Right cardiac atrium (tissue), 5 donors: ENCODE measurements at regions not wholly inside any gene's neighbourhood (a gene's known extent, or its start where the extent isn't known, plus 50 kb on each side); places are given as distances from the start of the nearest gene placed in this dataset.

Source experiments
- ATAC-seq, 2 donors: fragments of 200-7000 bp; cut with Tn5 transposase; one replicate each; pipeline versions ENCODE4 v1.8.0 to v1.9.1; 2020; ENCODE audit warnings: moderate library complexity in 2 of 2, mild to moderate bottlenecking in 1 of 2
- DNase-seq, 3 donors: peaks; one replicate each; pipeline ENCODE4 v3.0.0-alpha.2; 2020
- H3K27ac ChIP-seq: one replicate; pipeline ENCODE4 v1.5.1; 2013; ENCODE audit warnings: mild to moderate bottlenecking, low read length, control low read depth, moderate library complexity
- H3K27me3 ChIP-seq: one replicate; pipeline ENCODE4 v1.6.1; 2013; ENCODE audit not compliant: control insufficient read depth, insufficient read depth
- H3K4me1 ChIP-seq: one replicate; pipeline ENCODE4 v1.6.1; 2013; ENCODE audit warnings: low read length; ENCODE audit not compliant: control insufficient read depth, insufficient read depth
- H3K4me3 ChIP-seq: one replicate; pipeline ENCODE4 v1.5.1; 2013; ENCODE audit warnings: low read length, control low read depth
- H3K9me3 ChIP-seq: one replicate; pipeline ENCODE4 v1.6.1; 2013; ENCODE audit warnings: low read length; ENCODE audit not compliant: control insufficient read depth
- WGBS: extraction: QIAGEN DNeasy Blood & Tissue Kit; methylation state at CpG from one replicate; pipeline ENCODE4 v1.1.7; 2013; 5-methylcytosine and 5-hydroxymethylcytosine counted together
- intact Hi-C, 4 donors: fragments of 100-400 bp; cut with DNase I; formaldehyde crosslinking; loops; one replicate each; pipeline versions ENCODE4 v1.11.0 to v1.14.0; 2022 to 2023
- donor health status: healthy with polysubstance abuse.
- donor health status: DM: no; HTN: yes; CAD: no.
- donor health status: DM: no; HTN: no; CAD: no.
- donor health status: DM: no; HTN: yes; CAD: no; lungs with severe emphysema.
- donor health status: DM: yes; HTN: yes; CAD: no.

- no peak for ATAC-seq
- no peak overlapping the region for H3K27ac ChIP-seq
- DNase-seq, result no peak
- intact Hi-C loops, result no loop called here
- no peak overlapping the region for H3K4me3 ChIP-seq
- H3K27me3 ChIP-seq, result no peaks in the 10 kb centered on the region
- H3K9me3 ChIP-seq, result no peaks in the 10 kb centered on the region
- H3K4me1 ChIP-seq, result no peaks in the 10 kb centered on the region
These were observed 562.0 kb upstream of the TNP1 start for GRCh38 chr2:217421834-217422233.

GRCh38 chr2:217420854-217421253 lies 561.0 kb upstream of the TNP1 start:
- DNase-seq, result no peak
- WGBS, result 67% methylated on average over 4 of the region's 4 CpGs
- H3K4me1 ChIP-seq, result no peaks in the 10 kb centered on the region

DNA sequence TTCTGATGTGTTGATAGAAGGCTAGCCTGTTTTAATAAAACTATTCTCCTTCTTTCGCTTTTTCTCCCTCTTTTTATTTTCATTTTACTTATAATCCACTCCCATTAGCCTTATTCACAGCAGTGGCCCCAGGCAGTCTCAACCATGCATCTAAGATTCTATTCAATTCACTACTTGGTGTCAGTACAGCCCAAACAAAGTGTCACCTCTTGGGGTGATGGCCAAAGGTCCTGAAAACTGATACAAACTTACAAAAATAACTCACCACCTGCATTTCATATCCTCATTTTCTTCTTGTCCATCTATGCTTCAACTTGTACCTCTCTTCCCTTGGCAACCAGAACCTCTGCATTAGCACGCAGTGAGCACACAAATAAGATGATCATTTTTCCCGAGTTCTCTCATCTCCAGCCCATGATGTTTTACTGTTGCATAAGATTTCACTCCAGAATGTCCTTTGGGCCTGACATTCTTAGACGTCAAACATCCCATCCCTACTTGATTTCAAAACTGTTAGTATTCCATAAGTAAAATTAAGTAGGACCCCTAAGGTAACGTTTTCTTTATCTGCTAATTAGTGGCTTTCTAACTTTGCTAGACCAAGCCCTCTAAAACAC lies 559.3 kb upstream of the TNP1 start:
- ATAC-seq, result no peak
- H3K27ac ChIP-seq, result no peak overlapping the region
- 85% methylated on average over 5 of the region's 5 CpGs for WGBS

More at GRCh38 chr2:217420854-217421253, 561.0 kb upstream of the TNP1 start:
- intact Hi-C loops, result no loop called here
- Histone ChIP-seq H3K27ac (no peak overlapping the region), H3K27me3 (no peaks in the 10 kb centered on the region), H3K9me3 (no peaks in the 10 kb centered on the region), H3K4me3 (no peak overlapping the region)
- ATAC-seq, result no peak

GRCh38 chr2:217418544-217418943 lies 558.7 kb upstream of the TNP1 start:
- intact Hi-C loops, result no loop called here
- no peak overlapping the region for H3K4me3 ChIP-seq
- H3K27me3 ChIP-seq, result no peaks in the 10 kb centered on the region
- H3K27ac ChIP-seq, result no peak overlapping the region
- H3K4me1 ChIP-seq, result no peaks in the 10 kb centered on the region
- ATAC-seq (no peak), DNase-seq (no peak)
- H3K9me3 ChIP-seq, result no peaks in the 10 kb centered on the region
- 73% methylated on average over 3 of the region's 3 CpGs for WGBS

More for the DNA sequence above, 559.3 kb upstream of the TNP1 start:
- no peak for DNase-seq
- no peaks in the 10 kb centered on the region for H3K4me1 ChIP-seq
- no peaks in the 10 kb centered on the region for H3K9me3 ChIP-seq
- intact Hi-C loops, result no loop called here
- H3K4me3 ChIP-seq, result no peak overlapping the region
- H3K27me3 ChIP-seq, result no peaks in the 10 kb centered on the region

DNA sequence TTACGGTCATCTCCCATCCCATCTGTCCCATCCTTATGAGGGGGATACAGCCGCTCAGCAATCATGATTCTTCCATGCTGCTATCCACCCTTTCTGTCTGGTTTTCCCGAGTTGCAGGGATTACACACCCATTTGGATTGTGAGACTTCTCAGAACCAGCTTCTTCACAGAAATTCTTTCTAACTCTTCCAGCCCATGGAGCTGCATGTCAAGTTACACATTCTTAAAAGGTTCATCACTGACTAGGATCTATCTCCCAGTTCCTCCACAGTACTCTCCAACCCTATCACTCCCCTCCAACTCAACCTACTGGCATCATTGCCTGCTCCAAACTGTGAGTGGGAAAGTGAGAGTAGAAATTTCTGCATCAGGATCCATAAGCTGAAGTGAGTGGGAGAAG lies 558.2 kb upstream of the TNP1 start:
- WGBS, result 93% methylated on average over 3 of the region's 3 CpGs
- no peak overlapping the region for H3K27ac ChIP-seq
- DNase-seq (no peak), ATAC-seq (no peak)
- H3K27me3 ChIP-seq, result no peaks in the 10 kb centered on the region
- intact Hi-C loops, result no loop called here
- no peaks in the 10 kb centered on the region for H3K4me1 ChIP-seq
- no peaks in the 10 kb centered on the region for H3K9me3 ChIP-seq
- no peak overlapping the region for H3K4me3 ChIP-seq

- intact Hi-C loops, result no loop called here
- ATAC-seq, result no peak
- Histone ChIP-seq H3K27ac (no peak overlapping the region), H3K4me3 (no peak overlapping the region), H3K9me3 (no peaks in the 10 kb centered on the region), H3K4me1 (peaks cover 3% of the 10 kb centered on the region), H3K27me3 (no peaks in the 10 kb centered on the region)
- no peak for DNase-seq
These were observed 557.7 kb upstream of the TNP1 start for GRCh38 chr2:217417536-217417935.

GRCh38 chr2:217415316-217415715 lies 555.5 kb upstream of the TNP1 start:
- ATAC-seq (no peak), DNase-seq (no peak)
- no peak overlapping the region for H3K4me3 ChIP-seq
- intact Hi-C loops, result no loop called here
- WGBS, result 85% methylated on average over 1 of the region's 1 CpG
- H3K27me3 ChIP-seq, result no peaks in the 10 kb centered on the region
- no peaks in the 10 kb centered on the region for H3K9me3 ChIP-seq
- no peak overlapping the region for H3K27ac ChIP-seq
- H3K4me1 ChIP-seq, result peaks cover 8% of the 10 kb centered on the region

- H3K4me1 ChIP-seq, result peaks cover 8% of the 10 kb centered on the region
- H3K27me3 ChIP-seq, result no peaks in the 10 kb centered on the region
- H3K9me3 ChIP-seq, result no peaks in the 10 kb centered on the region
- 80% methylated on average over 4 of the region's 4 CpGs for WGBS
- no peak overlapping the region for H3K27ac ChIP-seq
- no peak overlapping the region for H3K4me3 ChIP-seq
- intact Hi-C loops, result no loop called here
- no peak for DNase-seq
- ATAC-seq, result no peak
These were observed 554.6 kb upstream of the TNP1 start for GRCh38 chr2:217414429-217414828.

- no peak for ATAC-seq
- Histone ChIP-seq H3K9me3 (no peaks in the 10 kb centered on the region), H3K27me3 (no peaks in the 10 kb centered on the region), H3K4me1 (peaks cover 8% of the 10 kb centered on the region), H3K4me3 (no peak overlapping the region), H3K27ac (no peak overlapping the region)
- WGBS, result 66% methylated on average over 5 of the region's 5 CpGs
- intact Hi-C loops, result no loop called here
- DNase-seq, result no peak
These were observed 553.3 kb upstream of the TNP1 start for GRCh38 chr2:217413193-217413592.

GRCh38 chr2:217412721-217413120 lies 552.9 kb upstream of the TNP1 start:
- Histone ChIP-seq H3K27ac (no peak overlapping the region), H3K9me3 (no peaks in the 10 kb centered on the region), H3K4me1 (peaks cover 8% of the 10 kb centered on the region), H3K27me3 (no peaks in the 10 kb centered on the region), H3K4me3 (no peak overlapping the region)
- 39% methylated on average over 4 of the region's 4 CpGs for WGBS
- peak in 1 of 3 donors; percentile 60 for DNase-seq
- ATAC-seq, result peak; percentile 50 to 75
- intact Hi-C loops, result no loop called here

DNA sequence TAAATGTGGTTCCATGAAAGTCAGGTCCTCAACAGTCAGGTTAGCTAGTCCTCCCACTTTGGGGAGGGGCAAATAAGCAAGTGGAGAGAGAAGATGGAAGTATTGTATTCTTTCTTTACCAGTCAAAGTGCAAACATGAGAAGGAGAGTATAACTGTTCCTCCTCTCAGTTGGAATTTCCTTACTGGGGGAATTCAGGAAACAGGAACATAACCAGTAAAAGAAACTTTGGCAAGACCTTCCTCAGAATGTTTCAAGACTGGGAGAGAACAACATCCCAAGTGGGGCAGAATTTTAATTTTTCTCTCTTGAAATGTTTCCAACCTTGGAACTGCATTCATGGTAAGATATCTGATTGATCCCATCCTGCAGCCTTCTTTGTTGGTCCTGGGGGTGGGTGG lies 552.4 kb upstream of the TNP1 start:
- Histone ChIP-seq H3K27ac (no peak overlapping the region), H3K27me3 (no peaks in the 10 kb centered on the region), H3K4me3 (no peak overlapping the region), H3K4me1 (peaks cover 8% of the 10 kb centered on the region), H3K9me3 (no peaks in the 10 kb centered on the region)
- ATAC-seq (peak in 1 of 2 donors; percentile 44), DNase-seq (no peak)
- intact Hi-C loops, result no loop called here

DNA sequence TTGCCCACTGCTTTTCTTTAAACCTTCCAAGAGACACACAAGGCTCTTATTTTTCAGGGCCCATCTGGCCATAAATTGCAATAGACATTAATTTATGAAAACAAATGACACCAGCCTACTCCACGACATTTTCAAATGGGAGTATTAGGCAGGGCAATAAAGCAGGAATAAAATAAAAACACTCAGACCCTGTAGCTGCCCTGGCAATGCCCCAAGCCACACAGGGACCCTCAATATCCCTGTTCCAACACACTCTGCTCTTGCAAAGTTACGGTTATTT lies 550.8 kb upstream of the TNP1 start:
- H3K4me1 ChIP-seq, result peaks cover 8% of the 10 kb centered on the region
- ATAC-seq, result no peak
- H3K4me3 ChIP-seq, result no peak overlapping the region
- DNase-seq, result no peak
- no peaks in the 10 kb centered on the region for H3K9me3 ChIP-seq
- H3K27ac ChIP-seq, result no peak overlapping the region
- intact Hi-C loops, result no loop called here
- 68% methylated on average over 2 of the region's 2 CpGs for WGBS
- no peaks in the 10 kb centered on the region for H3K27me3 ChIP-seq
